HG03558 (cell line): ENCODE measurements at regions not wholly inside any gene's neighbourhood (a gene's known extent, or its start where the extent isn't known, plus 50 kb on each side); places are given as distances from the start of the nearest gene placed in this dataset.

Experiments used
- ATAC-seq: cut with Tn5 transposase; IDR thresholded peaks from one replicate; pipeline ENCODE4 v1.9.1; 2021; ENCODE audit warnings: moderate number of reproducible peaks; ENCODE audit not compliant: unreplicated experiment; ENCODE audit errors: extremely low read depth

- no peak for ATAC-seq
Observed at GRCh38 chr15:98025237-98025636, 64.7 kb downstream of the ARRDC4 start.

GRCh38 chr15:98034731-98035130 is 74.2 kb downstream of the ARRDC4 start:
- no peak for ATAC-seq

GRCh38 chr15:98035134-98035533 is 74.6 kb downstream of the ARRDC4 start:
- no peak for ATAC-seq

- no peak for ATAC-seq
Observed at GRCh38 chr15:98035577-98036010, 75.1 kb downstream of the ARRDC4 start.

DNA sequence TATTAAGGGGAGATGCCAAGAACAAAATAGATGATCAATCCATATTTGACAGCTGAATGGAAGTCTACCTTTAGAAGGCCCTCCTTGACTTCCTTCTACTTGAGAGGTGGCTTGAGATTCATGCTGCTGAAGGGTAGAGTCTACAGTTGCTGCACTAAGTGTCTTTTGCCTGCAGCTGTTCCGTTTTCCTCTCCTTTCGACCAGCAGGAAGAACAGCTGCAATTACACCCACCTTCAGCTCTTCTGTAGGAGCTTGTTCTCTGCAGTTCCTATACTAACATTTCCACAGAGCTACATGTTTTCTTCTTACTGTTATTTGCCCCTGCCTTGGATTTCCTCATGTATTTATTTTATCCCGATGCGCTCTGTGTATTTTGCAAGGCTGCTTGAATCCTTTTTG is 79.1 kb downstream of the ARRDC4 start:
- ATAC-seq: no peak

- no peak for ATAC-seq
Observed at GRCh38 chr15:98040146-98040545, 79.6 kb downstream of the ARRDC4 start.

- no peak for ATAC-seq
Observed at GRCh38 chr15:98043160-98044014, 82.9 kb downstream of the ARRDC4 start.

DNA sequence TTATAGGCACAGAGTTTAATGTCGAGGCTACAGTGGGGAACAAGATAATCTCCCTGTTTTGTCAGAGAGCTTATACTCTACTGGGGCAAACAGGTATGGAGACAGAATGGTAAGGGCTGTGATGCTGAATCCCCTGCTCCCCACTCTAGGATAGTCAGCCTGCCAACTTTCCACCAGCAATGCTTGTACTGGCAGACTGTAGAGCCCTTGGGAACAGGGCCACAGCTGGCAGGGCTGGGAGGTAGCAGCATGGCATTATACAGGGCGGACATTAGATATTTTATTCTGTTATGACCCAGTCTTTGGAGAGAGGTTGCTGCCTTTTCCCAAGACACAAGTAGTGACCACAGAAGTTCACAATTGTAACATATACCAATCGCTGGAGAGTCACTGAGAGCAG is 91.2 kb downstream of the ARRDC4 start:
- no peak for ATAC-seq

- no peak for ATAC-seq
Observed at GRCh38 chr15:98057453-98057852, 97.0 kb downstream of the ARRDC4 start.

GRCh38 chr15:98062869-98063268 is 102.4 kb downstream of the ARRDC4 start:
- ATAC-seq: no peak

- no peak for ATAC-seq
Observed at GRCh38 chr15:98063315-98063714, 102.8 kb downstream of the ARRDC4 start.

DNA sequence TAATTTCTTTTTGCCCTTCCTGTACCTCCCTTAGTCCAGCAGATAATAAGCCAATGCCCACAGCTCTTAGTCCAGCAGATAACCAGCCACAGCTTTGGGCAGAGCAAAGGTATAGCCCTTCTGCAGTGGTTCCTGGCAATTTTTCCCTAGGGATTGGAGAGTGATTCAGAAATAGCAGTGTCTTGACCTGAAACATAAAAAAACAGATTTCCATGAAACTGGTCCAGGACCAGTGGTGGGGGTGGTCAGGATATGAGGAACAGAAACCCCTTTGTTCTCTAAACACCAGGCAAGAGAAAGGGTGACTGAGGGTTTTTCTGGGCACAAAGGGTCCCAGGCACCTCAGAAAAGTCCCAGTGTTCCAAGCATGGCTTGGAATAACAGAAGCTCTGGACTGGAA is 103.4 kb downstream of the ARRDC4 start:
- no peak for ATAC-seq

DNA sequence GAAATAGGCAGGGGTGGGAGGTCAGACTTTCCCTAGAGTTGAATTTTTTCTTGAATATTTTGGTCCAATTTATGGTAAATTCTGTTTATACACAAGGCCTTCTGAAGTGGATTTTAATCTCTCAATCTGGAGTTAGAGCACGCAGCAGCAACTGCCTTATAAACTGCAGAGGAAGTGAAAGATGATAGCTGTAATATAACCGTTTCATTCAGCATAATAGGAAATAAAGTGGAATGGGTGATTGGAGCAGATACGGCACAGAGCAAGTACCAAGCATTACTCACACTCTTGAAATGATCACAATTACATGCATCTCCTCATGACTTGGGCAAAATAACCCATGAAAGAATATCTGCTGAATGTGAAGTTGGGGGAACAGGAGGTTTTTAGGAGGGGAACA is 106.8 kb downstream of the ARRDC4 start:
- ATAC-seq: no peak

GRCh38 chr15:98069256-98069655 is 108.8 kb downstream of the ARRDC4 start:
- ATAC-seq: no peak

DNA sequence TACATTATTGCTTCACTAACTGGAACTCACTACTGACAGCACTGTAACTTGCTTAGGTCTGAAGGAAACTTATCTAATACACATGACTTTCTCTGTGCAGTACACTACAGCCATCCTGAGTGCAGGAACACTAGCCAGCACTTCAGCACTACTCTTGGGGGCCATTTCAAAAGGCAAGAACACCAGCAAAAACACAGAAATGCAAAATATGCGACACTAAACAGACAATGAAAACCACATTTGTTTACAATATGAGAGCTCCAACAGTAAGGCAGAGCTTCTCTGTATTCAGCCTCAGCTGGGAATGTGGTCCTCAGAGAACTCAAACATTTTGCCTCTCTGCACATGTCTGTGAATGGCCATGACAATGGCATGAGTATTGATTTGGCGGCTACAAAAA is 109.6 kb downstream of the ARRDC4 start:
- ATAC-seq: no peak

DNA sequence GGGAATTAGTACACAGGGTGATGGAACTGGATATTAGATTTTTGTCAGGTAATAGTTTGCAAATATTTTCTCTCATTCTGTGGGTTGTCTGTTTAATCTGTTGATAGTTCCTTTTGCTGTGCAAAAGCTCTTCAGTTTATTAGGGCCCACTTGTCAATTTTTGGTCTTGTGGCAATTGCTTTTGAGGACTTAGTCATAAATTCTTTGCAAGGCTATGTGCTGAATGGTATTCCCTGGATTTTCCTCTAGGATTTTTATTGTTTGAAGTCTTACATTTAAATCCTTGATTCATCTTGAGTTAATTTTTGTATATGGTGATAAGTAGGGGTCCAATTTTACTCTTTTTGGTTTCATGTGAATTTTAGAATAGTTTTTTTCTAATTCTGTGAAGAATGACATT is 111.3 kb downstream of the ARRDC4 start:
- no peak for ATAC-seq

DNA sequence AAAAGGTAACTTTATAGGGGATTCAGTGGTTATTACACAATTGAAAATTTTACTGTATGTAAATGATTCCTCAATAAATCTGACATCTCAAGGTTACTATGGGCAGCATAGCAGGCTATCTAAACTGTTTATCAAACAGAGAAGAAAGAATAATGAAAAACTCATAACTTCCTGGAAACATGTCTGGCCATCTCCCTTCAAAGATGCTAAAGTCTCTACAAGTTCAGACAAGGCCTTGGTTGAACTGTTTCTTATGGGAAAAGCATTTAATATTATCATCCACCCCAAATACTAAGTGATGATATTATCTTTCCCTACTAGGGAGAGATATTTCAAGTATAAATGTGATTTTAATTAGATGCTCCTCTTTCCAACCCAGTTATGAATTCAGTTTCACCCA is 114.9 kb downstream of the ARRDC4 start:
- ATAC-seq: no peak

GRCh38 chr15:98076021-98076816 is 115.7 kb downstream of the ARRDC4 start:
- no peak for ATAC-seq

DNA sequence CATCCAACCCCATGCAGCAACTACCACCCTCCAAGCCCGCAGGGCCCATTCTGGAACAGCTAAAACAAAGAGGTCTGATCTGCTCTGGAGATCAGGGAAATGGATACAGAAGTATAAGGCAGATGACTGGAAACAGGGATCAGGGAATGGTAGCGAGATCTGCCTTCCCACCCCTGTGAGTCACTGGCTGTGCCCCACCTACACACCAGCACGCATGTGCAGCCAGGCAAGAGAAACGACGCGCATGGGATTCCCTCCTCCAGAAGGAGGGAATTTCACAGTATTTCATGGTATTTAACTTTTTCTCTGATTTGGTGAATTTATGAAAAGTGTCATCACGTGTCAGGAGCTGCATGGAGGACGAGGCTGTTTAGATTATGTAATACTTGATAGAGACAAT is 116.7 kb downstream of the ARRDC4 start:
- ATAC-seq: no peak

GRCh38 chr15:98080791-98081190 is 120.3 kb downstream of the ARRDC4 start:
- ATAC-seq: no peak

DNA sequence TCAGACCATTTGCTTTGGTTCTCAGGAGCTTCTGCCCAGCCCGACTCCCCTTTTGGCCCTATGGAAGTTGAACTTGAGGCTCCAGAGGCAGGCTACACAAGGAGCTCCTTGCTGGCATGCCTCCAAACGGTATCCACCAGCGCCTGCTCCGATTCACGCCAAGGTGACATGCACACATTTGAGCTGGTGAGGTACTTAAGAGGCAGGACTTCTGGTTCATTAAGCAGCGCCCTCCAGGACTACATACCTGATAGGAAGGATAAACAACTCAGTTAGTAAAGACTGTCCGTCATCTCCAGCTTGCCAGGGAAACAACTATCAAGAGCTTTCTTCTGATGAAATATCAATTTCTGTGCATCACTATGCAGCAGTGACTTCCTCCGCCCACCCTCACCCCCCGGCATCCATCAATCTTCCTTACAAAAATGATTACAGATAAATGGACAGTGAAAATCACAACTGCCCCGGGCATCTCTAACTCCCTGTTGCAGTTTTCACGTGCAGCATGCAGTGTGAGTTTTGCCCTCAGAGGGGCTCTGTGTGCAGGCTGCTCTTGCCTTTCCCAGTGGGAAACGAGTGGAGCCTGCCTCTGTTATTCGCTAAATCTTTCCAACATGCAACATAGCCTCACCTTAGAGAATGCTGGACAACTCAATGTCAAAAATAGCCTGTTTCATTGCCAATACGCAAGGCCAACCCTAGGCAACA is 122.9 kb downstream of the ARRDC4 start:
- no peak for ATAC-seq
